H1 (cell line): ENCODE measurements at regions not wholly inside any gene's neighbourhood (a gene's known extent, or its start where the extent isn't known, plus 50 kb on each side); places are given as distances from the start of the nearest gene placed in this dataset.

Experiments
- GTF2F1 ChIP-seq: IDR thresholded peaks from 2 replicates; pipeline ENCODE4 v1.6.1; 2012; ENCODE audit warnings: low read depth, low read length, improper control_type of control experiment, borderline replicate concordance
- JUND ChIP-seq: IDR thresholded peaks from 2 replicates; pipeline ENCODE4 v1.6.1; 2011; ENCODE audit warnings: mild to moderate bottlenecking, improper control_type of control experiment, low read length
- KDM1A ChIP-seq: fragments of 200-600, 300-600 bp; sonication (generic); IDR thresholded peaks from 2 replicates; pipeline ENCODE4 v1.7.1; 2016; ENCODE audit warnings: mild to moderate bottlenecking, low read length, borderline replicate concordance

GRCh38 chr6:50180646-50181045, 130.9 kb upstream of the DEFB112 start (continued):
- no peak for TF ChIP-seq GTF2F1
- TF ChIP-seq KDM1A, result no peak
- no peak for TF ChIP-seq JUND
